Retina (tissue), 1 donor: ENCODE measurements at regions not wholly inside any gene's neighbourhood (a gene's known extent, or its start where the extent isn't known, plus 50 kb on each side); places are given as distances from the start of the nearest gene placed in this dataset.

Source experiments
- DNase-seq: peaks from one replicate; pipeline ENCODE4 v3.0.0-alpha.2; 2016

DNA sequence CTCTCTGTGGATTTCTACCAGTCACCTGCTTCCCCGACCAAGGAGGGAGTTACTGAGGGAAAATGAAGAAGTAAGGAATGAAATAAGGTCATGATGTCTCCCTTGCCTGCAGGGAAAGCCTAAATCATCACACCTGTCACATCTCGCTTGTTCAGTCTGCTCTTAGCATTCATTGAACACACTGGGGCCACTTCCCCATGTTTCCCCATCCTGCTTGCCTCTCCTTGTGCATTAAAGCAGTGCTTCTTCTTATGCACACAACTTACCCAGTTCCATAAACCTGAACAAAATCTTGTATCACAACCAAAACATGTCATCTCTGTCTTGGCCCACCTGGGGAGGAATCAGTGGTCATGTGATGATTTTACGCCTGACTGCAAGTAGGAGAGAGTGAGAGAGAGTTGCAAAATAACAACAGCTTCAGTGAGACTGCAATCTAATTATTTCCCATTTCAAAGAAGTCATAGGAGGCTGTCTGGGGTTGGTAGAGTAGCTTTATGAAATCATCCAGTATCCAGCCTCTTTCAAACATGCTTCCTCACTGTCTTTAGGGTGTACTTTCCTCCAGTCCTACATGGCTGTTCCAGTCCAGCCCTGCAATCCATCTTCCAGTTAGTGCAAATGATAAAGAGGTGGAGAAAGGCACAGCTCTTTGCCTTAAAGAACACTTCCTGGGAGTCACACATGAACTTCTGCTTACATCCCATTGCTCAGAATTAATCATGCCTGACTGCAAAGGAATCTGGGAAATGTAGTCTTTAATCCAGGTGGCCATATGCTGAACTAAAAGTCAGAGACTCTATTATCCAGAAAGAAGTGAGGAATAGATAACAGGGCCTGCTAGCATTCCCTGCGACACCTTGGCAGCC is 220.1 kb downstream of the HAUS1 start:
- no peak for DNase-seq

DNA sequence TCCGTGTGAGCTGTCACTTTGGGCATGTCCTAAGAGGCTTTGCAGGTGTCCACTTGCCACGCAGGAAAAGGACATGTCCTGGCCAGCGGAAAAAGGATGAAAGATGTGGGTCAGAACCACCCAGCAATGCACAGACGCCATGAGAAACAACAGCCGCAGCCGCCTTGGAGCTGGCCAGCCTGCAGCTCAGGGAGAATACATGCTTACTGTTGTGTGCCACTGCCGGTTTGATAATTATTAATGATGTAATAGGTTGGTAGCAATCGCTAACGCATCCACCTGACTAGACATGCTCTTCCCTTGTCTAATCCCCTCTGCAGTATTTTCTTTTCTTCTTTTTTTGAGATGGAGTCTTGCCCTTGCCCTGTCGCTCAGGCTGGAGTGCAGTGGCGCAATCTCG is 221.7 kb downstream of the HAUS1 start:
- no peak for DNase-seq

DNA sequence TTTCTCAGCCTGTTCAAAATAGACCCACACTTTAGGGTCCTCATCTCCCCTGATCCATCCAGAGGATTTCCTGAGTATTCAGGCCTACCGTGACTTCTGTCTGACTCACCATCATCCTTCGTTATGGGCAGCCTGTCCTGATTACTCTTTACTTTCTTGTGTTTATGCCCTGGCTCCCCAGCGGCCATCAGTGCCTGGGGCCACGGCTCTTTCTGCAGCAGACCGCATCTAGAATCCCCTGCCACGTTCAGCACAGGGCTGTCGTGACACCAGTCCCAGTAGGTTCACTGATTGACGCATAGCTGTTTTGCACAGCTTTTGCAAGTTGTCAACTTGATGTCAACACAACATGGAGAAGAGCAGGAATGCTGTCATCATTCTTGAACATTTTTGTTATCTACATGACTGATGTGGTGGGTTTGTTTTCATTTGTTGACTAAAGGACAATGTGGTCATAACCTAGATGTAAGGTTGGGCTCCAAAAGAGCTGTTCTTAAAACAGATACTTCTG is 225.6 kb downstream of the HAUS1 start:
- DNase-seq: no peak

DNA sequence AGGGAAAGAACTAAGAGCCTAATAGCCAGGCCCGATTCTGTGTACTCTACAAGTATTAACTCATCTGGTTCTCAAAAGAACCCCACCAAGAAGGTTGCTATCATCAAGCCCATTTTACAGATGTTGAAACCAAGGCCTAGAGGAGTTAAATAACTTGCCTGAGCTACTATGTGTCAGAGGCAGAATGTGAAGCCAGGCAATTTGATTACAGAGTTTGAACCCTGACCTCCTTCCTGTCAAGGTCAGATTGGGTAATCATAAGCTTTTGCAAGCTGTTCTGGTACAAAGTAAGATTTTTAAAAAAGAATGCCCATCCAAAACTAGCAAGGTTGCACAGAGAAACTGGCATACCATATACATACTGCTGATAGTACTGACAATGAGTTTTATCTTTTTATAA is 227.1 kb downstream of the HAUS1 start:
- DNase-seq: no peak

DNA sequence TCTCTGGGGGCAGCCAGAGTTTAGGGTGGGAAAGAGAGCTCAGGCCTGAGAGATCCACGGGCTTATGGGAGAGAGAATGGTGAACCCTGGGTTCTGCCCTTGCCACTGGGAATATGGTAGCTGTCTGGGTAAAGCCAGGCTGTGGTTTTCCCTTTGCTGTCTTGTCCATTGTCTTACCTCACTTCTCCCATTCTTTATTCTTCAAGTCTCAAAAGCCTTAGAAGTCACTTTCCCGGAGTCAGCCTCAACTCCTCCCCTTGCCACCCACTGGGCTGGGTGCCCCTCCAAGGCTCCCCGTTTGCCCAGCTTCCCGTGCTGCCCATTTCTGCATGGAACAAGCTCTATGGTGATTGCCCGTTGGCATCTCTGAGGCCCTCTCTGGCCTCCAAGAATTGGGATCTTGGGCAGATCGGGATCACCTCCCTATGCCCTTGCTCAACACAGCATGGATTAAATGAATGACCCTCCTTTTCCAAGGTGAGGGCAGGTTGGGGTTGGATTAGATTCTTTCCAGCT is 228.2 kb downstream of the HAUS1 start:
- DNase-seq: no peak

DNA sequence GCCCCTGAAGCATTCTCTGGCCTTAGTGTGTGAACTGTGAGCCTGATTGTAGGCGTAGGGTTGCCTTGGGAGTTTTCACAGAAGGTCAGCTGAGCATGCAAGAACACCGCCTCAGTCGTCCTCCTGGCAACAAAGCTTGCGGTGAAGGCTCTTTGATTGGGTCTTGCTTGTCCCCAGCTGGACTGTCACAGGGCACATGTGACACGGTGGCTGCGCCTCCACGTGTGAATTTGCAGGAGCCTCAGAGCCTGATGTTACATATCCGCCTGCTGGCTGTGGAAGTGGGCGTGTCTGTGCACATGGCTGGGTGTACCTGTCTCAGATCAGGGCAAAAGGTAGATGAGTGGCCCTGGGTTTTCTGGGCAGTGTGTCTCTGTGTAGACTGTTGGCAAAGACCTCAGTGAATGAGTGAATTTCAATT is 228.7 kb downstream of the HAUS1 start:
- peak; percentile 80 for DNase-seq

DNA sequence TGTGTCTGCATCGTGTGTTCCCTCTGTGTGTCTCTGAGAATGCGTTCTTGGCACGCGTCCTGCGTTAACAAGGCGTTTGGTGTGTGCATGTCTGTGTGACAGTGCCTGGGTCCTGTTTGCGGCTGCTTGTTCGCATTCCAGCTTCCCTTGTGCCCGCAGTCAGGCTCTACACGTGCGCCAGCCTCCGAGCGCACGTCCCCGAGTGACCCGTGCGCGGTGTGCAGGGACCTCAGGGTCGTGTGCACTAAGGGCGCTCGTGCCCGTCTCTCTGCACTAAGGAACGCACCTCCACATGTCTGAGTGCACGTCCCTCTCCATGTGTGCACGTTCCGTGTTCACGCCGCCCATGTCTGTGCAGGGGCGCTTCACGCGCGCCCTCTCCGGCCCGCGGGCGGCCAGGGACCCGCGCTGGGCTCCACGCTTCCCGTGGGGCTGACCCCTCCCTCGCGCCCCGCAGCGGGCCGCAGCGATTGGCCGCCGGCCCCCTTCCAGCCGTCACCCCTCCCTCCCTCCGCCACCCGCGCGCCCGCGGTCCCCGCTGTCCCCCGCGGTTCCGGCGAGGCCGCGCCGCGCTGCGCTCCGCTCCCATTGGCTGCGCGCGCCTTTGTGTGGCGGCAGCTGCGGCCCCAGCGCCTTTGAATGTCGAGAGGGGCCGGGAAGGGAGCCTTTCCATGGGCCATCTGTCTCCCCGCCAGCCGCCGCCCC is 229.4 kb downstream of the HAUS1 start:
- peak; percentile 92 for DNase-seq

DNA sequence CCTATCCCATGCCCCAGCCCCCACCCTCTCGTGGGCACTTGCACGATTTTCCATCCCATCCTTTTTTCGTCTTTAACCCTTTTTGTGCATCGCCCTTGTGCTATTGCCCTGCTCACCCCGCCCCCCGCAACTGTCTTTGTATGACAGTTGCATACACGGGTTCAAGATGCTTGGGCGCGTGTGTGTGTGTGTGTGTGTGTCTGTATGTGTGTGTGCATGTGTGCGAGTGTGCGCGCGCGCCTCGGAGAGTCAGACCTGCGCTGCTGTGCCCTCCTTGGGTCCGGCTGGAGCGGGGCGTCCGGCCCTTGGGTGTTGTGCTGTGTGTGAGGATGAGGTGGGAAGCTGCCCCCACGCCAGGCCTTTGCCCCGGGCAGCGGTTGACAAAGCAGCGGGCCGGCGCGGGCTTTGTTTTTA is 230.7 kb downstream of the HAUS1 start:
- peak; percentile 86 for DNase-seq

DNA sequence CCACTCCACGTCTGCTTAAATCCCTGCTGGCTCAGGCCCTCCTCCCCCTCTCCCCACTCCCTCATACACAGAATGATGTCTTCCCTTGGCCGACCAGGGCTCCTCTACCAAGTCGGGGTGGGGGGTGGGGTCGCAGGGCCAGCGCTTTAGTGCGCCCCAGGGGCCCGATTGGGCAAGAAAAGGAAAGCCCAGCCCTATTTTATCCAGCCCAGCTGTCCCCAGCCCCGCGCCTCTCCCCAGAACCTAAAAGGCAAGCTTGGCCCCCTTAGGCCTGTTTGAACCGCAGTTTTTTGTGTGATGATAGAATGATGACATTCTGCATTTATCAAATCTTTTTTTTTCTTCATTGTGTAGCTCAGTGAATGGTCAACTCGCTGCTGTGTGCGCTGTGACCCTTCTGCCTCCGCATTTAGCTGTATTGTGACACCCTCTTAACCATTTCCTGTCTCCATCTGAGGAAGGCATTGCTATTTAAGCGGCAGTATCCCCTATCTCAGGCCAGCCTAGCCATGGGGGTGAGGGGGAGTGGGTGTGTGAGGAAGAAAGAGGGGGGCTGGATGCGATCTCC is 231.4 kb downstream of the HAUS1 start:
- peak; percentile 86 for DNase-seq

DNA sequence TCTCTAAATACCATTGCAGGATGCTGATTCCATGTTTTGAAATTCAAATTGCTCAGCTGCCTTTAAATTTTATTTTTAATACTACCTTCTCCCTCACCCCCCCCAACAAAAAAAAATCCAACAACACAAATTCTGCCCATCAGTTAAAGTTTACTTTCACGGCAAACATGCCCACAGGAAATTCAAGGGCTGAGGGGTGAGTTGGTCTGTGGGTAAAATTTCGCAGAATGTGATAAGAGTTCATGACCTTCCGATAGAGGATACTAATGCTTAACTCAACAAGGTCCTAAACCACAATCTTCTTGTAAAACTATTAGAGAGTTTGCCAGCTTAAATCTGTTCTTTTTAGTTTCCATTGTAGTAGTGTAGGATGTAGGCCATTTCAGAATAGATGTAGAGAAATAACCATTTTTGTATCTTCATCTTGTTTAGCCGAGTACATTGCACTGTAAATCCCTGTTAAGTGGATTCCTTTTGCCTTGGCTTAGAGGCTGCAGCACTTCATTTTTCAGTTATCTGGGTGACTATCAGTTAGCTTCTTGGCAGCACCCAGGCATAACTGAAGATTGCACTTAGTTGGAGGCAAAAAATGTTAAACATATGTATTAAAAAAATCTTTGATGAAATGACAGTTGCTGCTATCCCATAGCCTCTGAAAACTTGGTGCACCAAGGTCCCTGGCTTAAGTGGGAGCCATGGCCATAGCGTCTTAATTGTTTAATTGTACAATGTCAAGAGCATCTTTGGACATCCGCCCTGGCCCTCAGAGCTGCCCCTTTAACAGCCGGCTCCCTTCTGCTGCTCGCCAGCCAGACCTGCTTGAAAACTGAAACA is 232.3 kb downstream of the HAUS1 start:
- peak; percentile 42 for DNase-seq

DNA sequence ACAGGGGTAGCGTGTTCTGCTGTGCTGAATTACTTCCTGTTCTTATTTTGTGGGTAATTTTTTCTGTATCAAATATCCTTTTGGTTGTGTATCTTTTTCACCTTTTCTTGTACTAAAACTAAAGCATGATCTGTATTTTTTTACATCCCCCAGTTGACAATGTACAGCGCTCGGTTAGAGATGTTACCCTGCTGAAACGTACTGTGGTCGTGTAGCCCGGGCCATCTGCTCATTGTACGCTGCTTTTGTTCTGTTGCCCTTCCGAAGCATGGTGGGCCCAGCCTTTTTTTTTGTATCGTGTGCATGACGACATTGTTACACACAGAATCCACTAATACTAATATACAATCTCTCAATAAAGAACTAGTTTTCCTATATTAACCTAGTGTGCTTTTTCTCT is 233.1 kb downstream of the HAUS1 start:
- peak; percentile 63 for DNase-seq

DNA sequence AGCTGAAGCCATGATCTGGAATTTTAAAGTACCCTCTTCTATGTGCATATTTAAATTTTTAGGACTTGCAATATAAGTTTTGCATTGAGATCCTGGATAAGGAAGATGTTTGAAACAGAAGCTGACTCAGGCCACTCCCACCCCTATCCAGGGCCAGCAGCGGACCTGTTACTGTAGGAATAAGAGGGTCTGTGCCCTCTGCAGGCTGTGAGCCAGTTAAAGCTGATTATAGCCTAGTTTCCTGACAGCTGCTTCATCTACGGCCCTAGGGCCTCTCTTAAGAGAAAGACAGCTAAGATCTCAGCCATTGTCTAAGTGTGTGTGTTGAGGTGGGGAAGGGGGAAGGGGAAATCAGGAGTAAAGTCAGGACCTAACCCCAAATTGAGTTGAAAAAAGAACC is 234.0 kb downstream of the HAUS1 start:
- peak; percentile 79 for DNase-seq

DNA sequence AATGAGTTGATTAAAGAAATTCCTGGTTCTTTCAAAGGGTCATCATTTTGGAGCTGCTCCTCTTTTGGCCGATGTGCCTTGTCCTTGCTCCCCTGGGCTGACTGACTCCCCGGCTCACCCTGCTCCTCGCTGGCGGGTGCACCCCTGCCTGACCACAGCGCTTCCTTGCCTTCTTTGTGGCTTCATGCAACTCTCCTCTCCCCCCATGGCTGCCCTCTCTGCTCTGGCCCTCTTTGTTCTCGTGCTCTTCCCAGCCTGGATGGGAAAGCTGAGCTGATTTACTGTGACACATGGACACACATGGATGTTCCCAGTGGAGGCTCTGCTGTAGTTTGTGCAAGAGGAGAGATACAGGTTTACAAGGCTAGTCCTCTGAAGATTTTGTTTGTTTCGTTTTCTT is 234.6 kb downstream of the HAUS1 start:
- DNase-seq: peak; percentile 92

DNA sequence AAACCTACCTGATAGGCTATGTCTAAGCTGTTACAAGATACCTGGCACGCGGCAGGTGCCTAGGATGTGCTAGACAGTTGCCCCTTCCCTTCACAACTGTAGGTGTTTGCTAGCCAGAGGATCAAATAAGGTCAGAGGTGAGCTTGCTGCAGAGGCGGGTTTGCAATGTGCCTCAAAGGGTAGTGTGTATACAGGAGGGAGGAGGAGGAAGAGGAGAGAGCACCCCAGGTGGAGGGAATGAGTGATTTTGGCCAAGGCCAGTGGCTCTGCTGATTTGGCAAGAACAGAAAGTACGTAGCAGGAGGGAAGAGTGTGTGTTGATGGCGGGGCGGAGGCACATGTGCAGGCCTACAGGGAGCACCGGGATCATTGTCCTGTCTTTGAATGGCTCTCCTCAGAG is 236.5 kb downstream of the HAUS1 start:
- no peak for DNase-seq

DNA sequence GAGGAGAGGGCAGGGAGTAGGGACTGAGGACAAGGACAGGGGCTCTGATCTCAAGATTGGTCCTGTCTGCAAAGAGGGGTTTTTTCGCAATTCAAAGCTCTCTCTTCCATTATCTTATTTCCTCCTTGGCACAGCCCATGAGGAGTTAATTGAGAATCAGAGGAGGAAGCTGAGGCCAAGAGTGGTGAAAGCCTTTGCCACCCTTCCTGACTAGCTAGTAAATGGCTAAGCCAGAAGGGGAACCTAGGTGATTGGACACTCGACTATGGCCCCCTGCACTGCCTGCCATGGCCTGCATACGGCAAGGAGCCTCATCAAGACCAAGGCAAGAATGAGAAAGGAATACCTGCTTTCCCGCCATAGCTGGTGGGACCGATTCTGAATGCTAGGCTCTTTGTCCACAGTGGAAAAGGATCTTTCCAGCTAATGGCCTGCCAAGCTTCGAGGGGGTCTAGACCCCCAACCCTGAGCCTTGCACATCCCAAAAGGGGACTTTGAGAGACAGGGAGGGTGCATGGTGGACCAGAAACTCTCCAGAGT is 237.9 kb downstream of the HAUS1 start:
- no peak for DNase-seq

DNA sequence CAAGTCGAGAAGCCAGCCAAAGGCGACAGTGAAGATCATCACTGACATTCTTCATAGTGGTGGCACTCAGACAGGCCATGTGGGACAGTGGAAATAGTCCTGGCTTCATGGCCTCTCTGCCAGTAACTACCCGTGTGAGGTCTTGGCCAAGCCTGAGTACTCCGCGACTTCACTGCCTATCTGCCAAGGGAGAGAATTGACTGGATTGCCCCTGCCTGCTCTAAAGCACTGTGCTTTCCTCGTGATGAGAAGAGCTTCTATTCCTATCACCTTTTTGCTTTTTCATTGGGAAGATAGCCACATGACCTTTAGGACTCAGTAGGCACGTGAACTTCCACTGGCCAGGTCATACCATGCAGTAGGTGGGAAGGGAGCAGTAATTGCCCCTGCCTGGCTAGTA is 239.3 kb downstream of the HAUS1 start:
- DNase-seq: no peak

DNA sequence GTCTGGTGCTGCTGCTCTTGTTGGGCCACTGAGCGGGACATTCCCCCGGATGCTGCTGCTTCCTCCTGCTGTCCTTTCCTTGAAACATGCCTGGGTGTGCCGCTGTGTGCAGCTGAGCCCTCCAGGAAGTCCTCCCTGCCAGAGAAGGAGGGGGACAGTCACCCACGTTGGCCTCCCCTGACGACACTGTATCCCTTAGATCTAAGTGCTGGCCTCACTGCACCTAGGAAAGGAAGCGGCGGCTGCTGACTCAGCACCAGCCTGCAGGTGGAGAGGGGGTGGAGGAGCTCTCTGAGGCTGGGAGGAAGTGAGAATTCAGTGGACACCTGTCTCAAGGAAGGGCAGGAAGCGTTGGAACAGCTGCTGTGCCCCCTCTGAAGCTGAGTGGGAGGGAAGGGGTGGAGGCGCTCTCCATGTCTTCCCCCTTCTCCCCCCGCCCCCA is 239.8 kb downstream of the HAUS1 start:
- no peak for DNase-seq

DNA sequence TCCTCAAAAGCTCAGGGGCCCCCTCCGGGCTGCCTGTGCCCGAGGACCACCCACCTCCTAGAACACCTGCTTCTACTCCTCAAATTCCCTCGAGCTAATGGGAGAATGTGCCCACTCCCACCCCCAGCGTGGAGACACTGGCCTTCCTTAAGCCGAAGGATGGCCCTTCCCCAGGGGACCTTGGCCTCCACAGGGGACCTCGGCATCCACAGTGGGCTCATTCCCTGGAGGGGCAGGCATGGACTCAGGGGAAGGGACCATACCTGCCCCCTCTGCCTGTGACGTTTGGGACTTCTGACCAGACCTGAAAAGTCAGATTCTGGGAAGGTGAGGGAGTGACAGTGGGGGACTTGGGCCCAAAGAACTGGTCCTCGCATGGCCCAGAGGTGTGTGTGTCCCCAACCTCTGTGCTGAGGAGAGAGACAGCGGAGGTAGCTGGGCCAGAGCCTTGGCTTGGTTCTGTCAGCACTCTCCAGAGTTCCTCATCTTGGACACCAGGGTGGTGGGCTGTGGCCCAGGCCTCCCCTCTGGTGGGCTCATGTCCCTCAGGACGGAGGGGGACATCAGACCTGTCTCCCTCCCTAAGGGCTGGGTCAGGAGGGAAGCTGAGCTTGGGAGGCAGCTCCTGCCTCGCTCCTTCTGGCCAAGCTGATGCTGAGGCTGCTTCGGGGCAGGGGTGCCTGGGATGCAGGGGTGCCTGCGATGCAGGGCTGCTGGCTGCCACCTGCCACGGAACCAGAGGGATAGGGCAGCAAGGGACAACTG is 240.4 kb downstream of the HAUS1 start:
- DNase-seq: no peak

DNA sequence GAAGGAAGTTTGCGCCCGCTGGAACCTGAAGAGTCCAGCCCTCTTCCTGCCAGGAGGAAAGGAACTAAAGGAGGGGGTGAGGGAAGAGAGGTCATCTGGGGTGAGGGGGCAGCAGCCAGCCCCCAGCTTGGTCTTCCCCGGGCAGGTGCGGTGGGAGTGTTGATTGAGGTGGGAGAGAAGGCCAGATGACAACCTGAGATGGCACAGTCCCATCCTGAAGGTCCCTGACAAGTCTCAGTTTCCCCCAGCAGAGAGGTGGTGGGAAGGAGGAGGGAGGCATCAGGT is 240.9 kb downstream of the HAUS1 start:
- DNase-seq: no peak

DNA sequence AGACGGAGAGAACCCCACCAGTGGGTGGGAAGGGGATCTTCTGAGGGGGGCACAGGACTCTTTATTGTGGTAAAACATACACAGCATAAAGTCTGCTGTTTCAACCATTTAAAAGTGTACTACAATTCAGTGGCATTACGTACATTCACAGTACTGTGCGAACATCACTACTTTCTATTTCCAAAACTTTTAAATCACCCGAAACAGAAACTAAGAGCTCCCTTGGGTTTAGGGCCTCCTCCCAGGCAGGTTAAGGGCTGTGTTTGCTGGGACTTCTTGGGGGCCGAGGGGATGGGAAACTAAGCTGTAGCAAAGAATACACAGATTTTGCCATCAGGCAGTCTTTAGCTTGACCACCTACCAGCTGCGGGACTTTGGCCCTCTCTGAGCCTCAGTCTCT is 242.0 kb downstream of the HAUS1 start:
- no peak for DNase-seq

DNA sequence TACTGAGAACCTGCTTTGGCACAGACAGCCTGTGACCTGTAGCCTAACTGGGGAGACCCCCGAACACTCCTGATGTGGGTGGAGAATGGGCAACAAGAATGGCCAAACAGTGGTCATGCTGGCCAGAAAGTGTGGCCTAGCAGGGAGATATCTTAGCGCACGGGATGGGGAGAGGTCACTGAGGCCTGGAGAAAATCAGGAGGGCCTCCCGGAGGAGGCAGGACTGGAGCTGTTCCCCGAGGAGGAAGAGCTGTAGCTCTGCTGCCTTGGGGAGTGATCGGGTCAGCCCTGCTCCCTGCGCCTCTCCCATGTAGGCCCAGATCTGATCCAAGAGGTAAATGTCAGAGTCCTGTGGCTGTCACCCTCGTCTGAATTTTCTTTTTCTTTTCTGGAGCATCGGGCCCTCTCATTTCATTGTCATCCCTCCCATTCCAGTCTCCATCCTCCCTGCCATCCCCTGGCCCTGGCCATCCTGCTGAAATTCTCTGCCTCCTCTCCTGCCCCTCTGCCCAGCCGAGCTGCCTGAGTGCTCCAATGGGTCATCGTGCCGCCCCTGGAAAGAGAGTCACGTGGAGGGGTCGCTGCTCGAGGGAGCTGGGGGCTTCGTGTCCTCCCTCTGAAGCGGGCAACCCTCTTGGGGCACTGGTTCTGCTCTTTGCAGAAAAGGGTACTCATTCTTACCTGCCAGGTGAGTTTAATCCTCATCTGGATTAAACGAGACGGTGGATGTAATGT is 242.9 kb downstream of the HAUS1 start:
- DNase-seq: no peak
